ENCODE measurements at regions not wholly inside any gene's neighbourhood (a gene's known extent, or its start where the extent isn't known, plus 50 kb on each side); places are given as distances from the start of the nearest gene placed in this dataset.
"Not testable (repeated sequence)": the region's sequence is repeated elsewhere in the genome, so short reads cannot be mapped to it uniquely, and the experiment has no call there.

DNA sequence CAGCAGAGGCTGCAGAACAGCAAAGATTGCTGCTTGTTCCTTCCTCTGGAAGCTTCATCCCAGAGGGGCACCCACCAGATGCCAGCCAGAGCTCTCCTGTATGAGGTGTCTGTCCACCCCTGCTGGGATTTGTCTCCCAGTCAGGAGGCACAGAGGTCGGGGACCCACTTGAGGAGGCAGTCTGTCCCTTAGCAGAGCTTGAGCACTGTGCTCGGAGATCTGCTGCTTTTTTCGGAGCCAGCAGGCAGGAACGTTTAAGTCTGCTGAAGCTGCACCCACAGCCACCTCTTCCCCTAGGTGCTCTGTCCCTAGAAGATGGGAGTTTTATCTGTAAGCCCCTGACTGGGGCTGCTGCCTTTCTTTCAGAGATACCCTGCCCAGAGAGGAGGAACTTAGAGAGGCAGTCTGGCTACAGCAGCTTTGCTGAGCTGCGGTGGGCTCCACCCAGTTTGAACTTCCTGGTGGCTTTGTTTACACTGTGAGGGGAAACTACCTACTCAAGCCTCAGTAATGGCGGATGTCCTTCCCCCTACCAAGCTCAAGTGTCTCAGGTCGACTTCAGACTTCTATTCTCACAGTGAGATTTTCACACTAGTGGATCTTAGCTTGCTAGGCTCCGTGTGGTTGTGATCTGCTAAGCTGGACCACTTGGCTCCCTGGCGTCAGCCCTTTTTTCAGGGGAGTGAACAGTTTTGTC lies 101.8 kb upstream of the GLRA1 start:
- H4K8ac ChIP-seq (ENCODE audit: low read depth, low read length); H4K91ac ChIP-seq (ENCODE audit: low read depth, low read length); H3K4me3 ChIP-seq (ENCODE audit: low read depth, low read length); DNase-seq; H3K4me2 ChIP-seq (ENCODE audit: low read length); H4K12ac ChIP-seq (ENCODE audit: low read depth, low read length); H3K14ac ChIP-seq (ENCODE audit: low read length); H2AK5ac ChIP-seq (ENCODE audit: low read length); H3K18ac ChIP-seq (ENCODE audit: low read length); H3K4ac ChIP-seq (ENCODE audit: low read depth, low read length); H2BK5ac ChIP-seq (ENCODE audit: low read depth, low read length, poor library complexity); H2BK120ac ChIP-seq (ENCODE audit: insufficient read depth, low read length, poor library complexity); H3K23ac ChIP-seq (ENCODE audit: low read length); H3K27me3 ChIP-seq (ENCODE audit: insufficient read depth, low read length); H3K79me2 ChIP-seq (ENCODE audit: control insufficient read depth, insufficient read depth, low read length, poor library complexity); H3K9ac ChIP-seq (ENCODE audit: low read length); H3K36me3 ChIP-seq (ENCODE audit: control insufficient read depth in 1 of 2, insufficient read depth in 2 of 2, low read length in 2 of 2); H3K27ac ChIP-seq (ENCODE audit: low read depth, low read length); H3K9me3 ChIP-seq (ENCODE audit: insufficient read depth, low read depth, low read length); H3K79me1 ChIP-seq (ENCODE audit: low read length); H3K4me1 ChIP-seq (ENCODE audit: control insufficient read depth in 1 of 2, insufficient read depth in 2 of 2, low read length in 2 of 2); H2AFZ ChIP-seq (ENCODE audit: insufficient read depth, low read length, poor library complexity); H2BK12ac ChIP-seq (ENCODE audit: low read length): not testable (repeated sequence)
- no CpG with 5 or more reads among the region's 9 CpGs for WGBS (ENCODE audit: extremely low coverage, insufficient coverage, insufficient read length)

- WGBS (ENCODE audit: extremely low coverage, insufficient coverage, insufficient read length), result no CpG with 5 or more reads among the region's 1 CpG
- Histone ChIP-seq H3K9me3 (ENCODE audit: insufficient read depth, low read depth, low read length) (no peaks in the 10 kb centered on the region), H2BK5ac (ENCODE audit: low read depth, low read length, poor library complexity) (no peak overlapping the region), H2BK12ac (ENCODE audit: low read length) (no peak overlapping the region), H3K79me1 (ENCODE audit: low read length) (no peaks in the 10 kb centered on the region), H4K12ac (ENCODE audit: low read depth, low read length) (no peak overlapping the region), H2AFZ (ENCODE audit: insufficient read depth, low read length, poor library complexity) (no peak overlapping the region), H3K27ac (ENCODE audit: low read depth, low read length) (no peak overlapping the region), H4K91ac (ENCODE audit: low read depth, low read length) (no peak overlapping the region), H3K9ac (ENCODE audit: low read length) (no peak overlapping the region), H3K4me2 (ENCODE audit: low read length) (no peak overlapping the region), H3K18ac (ENCODE audit: low read length) (no peak overlapping the region), H3K79me2 (ENCODE audit: control insufficient read depth, insufficient read depth, low read length, poor library complexity) (no peaks in the 10 kb centered on the region), H4K8ac (ENCODE audit: low read depth, low read length) (no peak overlapping the region), H2BK120ac (ENCODE audit: insufficient read depth, low read length, poor library complexity) (no peak overlapping the region), H3K4me1 (ENCODE audit: control insufficient read depth in 1 of 2, insufficient read depth in 2 of 2, low read length in 2 of 2) (no peaks in the 10 kb centered on the region), H3K36me3 (ENCODE audit: control insufficient read depth in 1 of 2, insufficient read depth in 2 of 2, low read length in 2 of 2) (no peaks in the 10 kb centered on the region), H3K4ac (ENCODE audit: low read depth, low read length) (no peak overlapping the region), H3K14ac (ENCODE audit: low read length) (no peak overlapping the region), H3K23ac (ENCODE audit: low read length) (no peak overlapping the region), H2AK5ac (ENCODE audit: low read length) (no peak overlapping the region), H3K27me3 (ENCODE audit: insufficient read depth, low read length) (no peaks in the 10 kb centered on the region), H3K4me3 (ENCODE audit: low read depth, low read length) (no peak overlapping the region)
- DNase-seq, result no peak
Measured at GRCh38 chr5:152016421-152016820, 91.8 kb upstream of the GLRA1 start.

DNA sequence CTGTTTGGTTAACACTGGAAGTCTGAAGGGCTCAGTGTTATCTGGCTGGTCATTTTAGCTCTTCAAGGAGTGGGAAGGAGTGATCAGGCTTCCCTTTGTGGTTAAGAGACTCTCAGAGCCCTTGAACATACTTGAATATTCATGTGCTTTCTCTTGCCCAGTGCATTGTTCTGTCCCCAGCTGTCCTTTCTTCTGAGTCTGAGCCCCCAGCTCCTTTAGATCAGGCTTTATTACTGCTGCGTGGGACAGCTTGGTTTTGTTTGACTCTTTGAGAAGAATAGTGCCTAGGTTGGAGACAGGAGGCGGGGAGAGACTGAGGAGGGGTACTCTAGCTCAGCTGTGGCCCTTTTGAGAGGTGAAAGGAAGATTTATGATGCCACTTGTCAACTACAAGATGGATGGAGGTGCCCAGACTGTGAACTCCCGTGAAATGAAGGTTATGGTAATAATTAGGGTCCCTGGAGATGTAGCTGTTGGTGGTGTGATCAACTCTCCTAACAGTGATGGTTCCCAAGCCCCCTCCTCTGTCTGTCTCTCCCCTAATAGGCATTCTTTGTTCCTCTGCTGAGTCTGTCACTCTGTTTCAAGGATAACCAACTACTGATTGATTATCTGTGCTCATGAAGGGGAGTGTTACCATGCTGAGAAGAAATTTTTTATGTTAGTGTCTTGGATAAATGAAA lies 83.1 kb upstream of the GLRA1 start:
- no peak overlapping the region for H3K27ac ChIP-seq (ENCODE audit: low read depth, low read length)
- H2BK120ac ChIP-seq (ENCODE audit: insufficient read depth, low read length, poor library complexity), result no peak overlapping the region
- H3K18ac ChIP-seq (ENCODE audit: low read length), result no peak overlapping the region
- no peak overlapping the region for H2AK5ac ChIP-seq (ENCODE audit: low read length)
- no peak overlapping the region for H2AFZ ChIP-seq (ENCODE audit: insufficient read depth, low read length, poor library complexity)
- no peaks in the 10 kb centered on the region for H3K79me1 ChIP-seq (ENCODE audit: low read length)
- no peak overlapping the region for H3K14ac ChIP-seq (ENCODE audit: low read length)
- no peak for DNase-seq
- H4K91ac ChIP-seq (ENCODE audit: low read depth, low read length), result no peak overlapping the region
- H4K8ac ChIP-seq (ENCODE audit: low read depth, low read length), result no peak overlapping the region
- no peak overlapping the region for H3K4me2 ChIP-seq (ENCODE audit: low read length)
- no CpG with 5 or more reads among the region's 3 CpGs for WGBS (ENCODE audit: extremely low coverage, insufficient coverage, insufficient read length)
- no peaks in the 10 kb centered on the region for H3K36me3 ChIP-seq (ENCODE audit: control insufficient read depth in 1 of 2, insufficient read depth in 2 of 2, low read length in 2 of 2)
- peaks cover 1% of the 10 kb centered on the region for H3K9me3 ChIP-seq (ENCODE audit: insufficient read depth, low read depth, low read length)
- H2BK12ac ChIP-seq (ENCODE audit: low read length), result no peak overlapping the region
- H3K79me2 ChIP-seq (ENCODE audit: control insufficient read depth, insufficient read depth, low read length, poor library complexity), result no peaks in the 10 kb centered on the region
- no peaks in the 10 kb centered on the region for H3K4me1 ChIP-seq (ENCODE audit: control insufficient read depth in 1 of 2, insufficient read depth in 2 of 2, low read length in 2 of 2)
- no peak overlapping the region for H2BK5ac ChIP-seq (ENCODE audit: low read depth, low read length, poor library complexity)
- no peaks in the 10 kb centered on the region for H3K27me3 ChIP-seq (ENCODE audit: insufficient read depth, low read length)
- H4K12ac ChIP-seq (ENCODE audit: low read depth, low read length), result no peak overlapping the region
- H3K23ac ChIP-seq (ENCODE audit: low read length), result no peak overlapping the region
- no peak overlapping the region for H3K9ac ChIP-seq (ENCODE audit: low read length)
- no peak overlapping the region for H3K4ac ChIP-seq (ENCODE audit: low read depth, low read length)
- no peak overlapping the region for H3K4me3 ChIP-seq (ENCODE audit: low read depth, low read length)

DNA sequence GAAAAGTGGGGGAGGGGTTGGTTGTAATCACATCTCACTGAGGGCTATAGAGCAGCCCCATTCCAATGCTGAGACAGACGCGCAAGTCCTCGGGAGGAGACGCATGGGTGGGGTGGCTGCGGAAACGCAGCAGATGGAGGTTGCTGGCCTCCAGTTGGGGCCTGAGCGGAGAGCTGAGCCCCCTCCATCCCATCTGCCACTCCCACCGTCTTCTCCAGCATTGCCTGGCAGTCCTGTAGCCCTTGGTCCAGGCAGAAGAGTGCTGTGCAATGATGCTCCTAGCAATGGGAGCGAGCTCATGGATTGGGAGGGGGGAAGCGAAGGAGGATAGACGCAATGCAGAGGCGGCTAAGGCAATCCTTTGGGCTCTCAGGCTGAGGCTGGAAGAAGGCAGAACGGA lies 79.4 kb upstream of the GLRA1 start:
- no peak overlapping the region for H3K9ac ChIP-seq (ENCODE audit: low read length)
- no peak for DNase-seq
- H3K4ac ChIP-seq (ENCODE audit: low read depth, low read length), result no peak overlapping the region
- H3K14ac ChIP-seq (ENCODE audit: low read length), result no peak overlapping the region
- no peaks in the 10 kb centered on the region for H3K79me2 ChIP-seq (ENCODE audit: control insufficient read depth, insufficient read depth, low read length, poor library complexity)
- no peak overlapping the region for H2AFZ ChIP-seq (ENCODE audit: insufficient read depth, low read length, poor library complexity)
- no CpG with 5 or more reads among the region's 13 CpGs for WGBS (ENCODE audit: extremely low coverage, insufficient coverage, insufficient read length)
- H3K27ac ChIP-seq (ENCODE audit: low read depth, low read length), result no peak overlapping the region
- no peak overlapping the region for H2BK12ac ChIP-seq (ENCODE audit: low read length)
- H4K12ac ChIP-seq (ENCODE audit: low read depth, low read length), result no peak overlapping the region
- no peak overlapping the region for H2BK120ac ChIP-seq (ENCODE audit: insufficient read depth, low read length, poor library complexity)
- H3K79me1 ChIP-seq (ENCODE audit: low read length), result no peaks in the 10 kb centered on the region
- H3K4me3 ChIP-seq (ENCODE audit: low read depth, low read length), result no peak overlapping the region
- H3K4me1 ChIP-seq (ENCODE audit: control insufficient read depth in 1 of 2, insufficient read depth in 2 of 2, low read length in 2 of 2), result no peaks in the 10 kb centered on the region
- peaks cover 1% of the 10 kb centered on the region for H3K9me3 ChIP-seq (ENCODE audit: insufficient read depth, low read depth, low read length)
- H2BK5ac ChIP-seq (ENCODE audit: low read depth, low read length, poor library complexity), result no peak overlapping the region
- H3K18ac ChIP-seq (ENCODE audit: low read length), result no peak overlapping the region
- H3K27me3 ChIP-seq (ENCODE audit: insufficient read depth, low read length), result no peaks in the 10 kb centered on the region
- no peak overlapping the region for H3K4me2 ChIP-seq (ENCODE audit: low read length)
- H4K8ac ChIP-seq (ENCODE audit: low read depth, low read length), result no peak overlapping the region
- H3K36me3 ChIP-seq (ENCODE audit: control insufficient read depth in 1 of 2, insufficient read depth in 2 of 2, low read length in 2 of 2), result no peaks in the 10 kb centered on the region
- H3K23ac ChIP-seq (ENCODE audit: low read length), result no peak overlapping the region
- no peak overlapping the region for H2AK5ac ChIP-seq (ENCODE audit: low read length)
- H4K91ac ChIP-seq (ENCODE audit: low read depth, low read length), result no peak overlapping the region

Measured in trophoblast cell (in vitro differentiated cells and primary cell).